HEK293T (cell line): ENCODE measurements at regions not wholly inside any gene's neighbourhood (a gene's known extent, or its start where the extent isn't known, plus 50 kb on each side); places are given as distances from the start of the nearest gene placed in this dataset.

ENCODE experiments used
- CTCF ChIA-PET: fragments of 350-600 bp; formaldehyde crosslinking; extraction: SDS; loops from one replicate; lab custom pipeline; 2021; ENCODE audit warnings: antibody characterized with exemption, inconsistent platforms; lab: Yijun Ruan, JAX
- POLR2A ChIA-PET: fragments of 350-600 bp; formaldehyde crosslinking; extraction: SDS; loops from one replicate; lab custom pipeline; 2020; ENCODE audit warnings: antibody characterized with exemption, inconsistent platforms; lab: Yijun Ruan, JAX
- DNase-seq: peaks from one replicate; pipeline ENCODE4 v3.0.0; 2012; ENCODE audit warnings: mixed read lengths; ENCODE audit errors: extremely low spot score
- ARNT ChIP-seq: fragments of 450-650 bp; IDR thresholded peaks from 2 replicates; pipeline ENCODE4 v1.6.1; 2017; ENCODE audit warnings: mild to moderate bottlenecking
- BHLHE40 ChIP-seq: fragments of 450-650 bp; IDR thresholded peaks from 2 replicates; pipeline ENCODE4 v1.6.1; 2016; ENCODE audit warnings: mild to moderate bottlenecking, moderate library complexity, borderline replicate concordance
- CTBP1 ChIP-seq: fragments of 450-650 bp; IDR thresholded peaks from 2 replicates; pipeline ENCODE4 v1.6.1; 2016; ENCODE audit warnings: borderline replicate concordance
- ELF4 ChIP-seq: fragments of 450-650 bp; IDR thresholded peaks from 2 replicates; pipeline ENCODE4 v1.6.1; 2017; ENCODE audit warnings: antibody characterized with exemption
- FOXA1 ChIP-seq: fragments of 450-650 bp; IDR thresholded peaks from 2 replicates; pipeline ENCODE4 v1.6.1; 2016; ENCODE audit warnings: mild to moderate bottlenecking
- FOXK2 ChIP-seq: fragments of 450-650 bp; IDR thresholded peaks from 2 replicates; pipeline ENCODE4 v1.6.1; 2016; ENCODE audit warnings: mild to moderate bottlenecking
- FOXM1 ChIP-seq: fragments of 450-650 bp; IDR thresholded peaks from 2 replicates; pipeline ENCODE4 v1.6.1; 2017; ENCODE audit warnings: mild to moderate bottlenecking, borderline replicate concordance
- HDGF ChIP-seq: fragments of 450-650 bp; IDR thresholded peaks from 2 replicates; pipeline ENCODE4 v1.6.1; 2017; ENCODE audit warnings: antibody characterized with exemption, borderline replicate concordance
- L3MBTL2 ChIP-seq: fragments of 450-650 bp; conservative IDR thresholded peaks from 2 replicates; pipeline ENCODE4 v1.6.1; 2016; ENCODE audit warnings: mild to moderate bottlenecking
- LEF1 ChIP-seq: fragments of 450-650 bp; IDR thresholded peaks from 2 replicates; pipeline ENCODE4 v1.6.1; 2017; ENCODE audit warnings: mild to moderate bottlenecking, borderline replicate concordance
- NFRKB ChIP-seq: fragments of 450-650 bp; IDR thresholded peaks from 2 replicates; pipeline ENCODE4 v1.6.1; 2016; ENCODE audit warnings: mild to moderate bottlenecking, moderate library complexity
- SP1 ChIP-seq: fragments of 450-650 bp; IDR thresholded peaks from 2 replicates; pipeline ENCODE4 v1.6.1; 2017
- SUZ12 ChIP-seq: fragments of 450-650 bp; IDR thresholded peaks from 2 replicates; pipeline ENCODE4 v1.6.1; 2016; ENCODE audit warnings: mild to moderate bottlenecking
- TARDBP ChIP-seq: fragments of 450-650 bp; IDR thresholded peaks from 2 replicates; pipeline ENCODE4 v1.6.1; 2016
- ZNF384 ChIP-seq: fragments of 450-650 bp; IDR thresholded peaks from 2 replicates; pipeline ENCODE4 v1.6.1; 2016
- TF ChIP-seq, protein P1 (sequence below): fragments of 450-650 bp; IDR thresholded peaks from 2 replicates; pipeline ENCODE4 v1.6.1; 2016

DNA sequence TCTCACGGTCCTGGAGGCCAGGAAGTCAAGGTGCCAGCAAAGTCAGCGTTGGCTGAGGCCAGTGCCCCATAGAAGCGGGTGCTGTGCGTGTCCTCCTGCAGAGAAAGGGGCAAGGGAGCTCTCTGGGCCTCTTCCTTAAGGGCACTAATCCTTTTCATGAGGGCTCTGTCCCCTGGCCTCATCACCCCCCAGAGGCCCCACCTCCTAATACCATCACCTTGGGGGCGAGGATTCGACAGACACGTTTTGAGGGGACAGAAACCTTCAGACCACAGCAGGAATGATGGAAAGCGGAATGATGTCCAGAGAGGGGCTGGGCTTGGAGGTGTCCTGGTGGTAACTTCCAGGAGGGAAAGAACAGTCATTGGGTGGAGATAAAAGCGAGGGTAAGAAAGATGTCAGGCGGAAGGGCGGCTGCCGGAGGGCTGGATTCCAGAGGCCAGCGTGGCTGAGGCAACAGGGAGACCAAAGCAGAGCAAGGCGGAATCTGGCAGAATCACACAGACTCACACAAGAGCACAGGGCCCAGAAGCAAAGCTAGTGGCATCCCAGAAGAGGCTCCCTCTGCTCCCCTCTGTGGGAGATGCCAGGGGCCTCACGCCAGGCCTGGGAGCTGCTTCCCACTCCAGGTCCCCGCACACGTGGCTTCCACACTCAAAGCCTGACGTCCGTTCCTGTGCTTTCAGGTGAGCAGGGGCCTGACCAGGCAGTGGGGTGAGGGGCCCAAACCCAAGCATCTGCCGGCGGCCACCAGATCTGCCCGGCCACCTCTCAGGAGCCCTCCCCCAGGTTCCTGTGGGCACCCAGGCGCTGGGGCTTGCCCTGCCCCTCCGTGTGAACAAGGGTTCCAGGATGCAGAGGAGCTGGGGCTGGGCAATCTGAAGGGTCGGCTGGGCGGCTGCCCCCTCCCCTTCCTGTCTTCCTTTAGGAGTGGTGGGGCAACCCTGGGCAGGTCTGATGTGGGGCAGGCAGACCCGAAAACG, 784.5 kb downstream of the BRD1 start:
- ChIA-PET CTCF (no interaction called here), POLR2A (no interaction called here)
- TF ChIP-seq FOXA1 (no peak), LEF1 (no peak), ELF4 (no peak), CTBP1 (no peak), NFRKB (no peak), SP1 (no peak), L3MBTL2 (no peak), HDGF (no peak), TARDBP (no peak)
- TF ChIP-seq, protein P1, sequence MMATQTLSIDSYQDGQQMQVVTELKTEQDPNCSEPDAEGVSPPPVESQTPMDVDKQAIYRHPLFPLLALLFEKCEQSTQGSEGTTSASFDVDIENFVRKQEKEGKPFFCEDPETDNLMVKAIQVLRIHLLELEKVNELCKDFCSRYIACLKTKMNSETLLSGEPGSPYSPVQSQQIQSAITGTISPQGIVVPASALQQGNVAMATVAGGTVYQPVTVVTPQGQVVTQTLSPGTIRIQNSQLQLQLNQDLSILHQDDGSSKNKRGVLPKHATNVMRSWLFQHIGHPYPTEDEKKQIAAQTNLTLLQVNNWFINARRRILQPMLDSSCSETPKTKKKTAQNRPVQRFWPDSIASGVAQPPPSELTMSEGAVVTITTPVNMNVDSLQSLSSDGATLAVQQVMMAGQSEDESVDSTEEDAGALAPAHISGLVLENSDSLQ: no peak
- no peak for DNase-seq

DNA sequence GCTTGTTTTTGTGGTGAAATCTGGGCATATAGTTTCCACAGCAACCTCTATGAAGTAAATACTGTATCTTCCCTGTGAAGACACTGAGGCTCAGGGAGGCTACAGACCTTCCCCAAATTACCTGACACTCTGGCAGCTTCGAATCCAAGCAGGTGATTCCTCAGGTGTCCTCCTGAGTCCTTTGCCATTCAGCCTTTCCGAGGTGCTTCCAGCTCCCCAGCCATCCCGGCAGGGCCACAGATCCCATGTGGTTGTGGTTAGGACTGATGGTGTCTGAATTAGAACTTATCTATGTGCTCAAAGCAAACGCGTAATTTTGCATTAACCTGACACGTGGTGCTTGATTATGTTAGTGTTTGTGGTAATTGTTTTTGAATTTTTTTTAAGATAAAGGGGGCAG, 785.6 kb downstream of the BRD1 start:
- ChIA-PET CTCF (no interaction called here), POLR2A (no interaction called here)
- TF ChIP-seq ARNT: no peak
- TF ChIP-seq CTBP1: no peak
- no peak for TF ChIP-seq FOXA1
- no peak for TF ChIP-seq L3MBTL2
- TF ChIP-seq SP1: no peak
- no peak for TF ChIP-seq NFRKB
- no peak for TF ChIP-seq FOXK2
- TF ChIP-seq, protein P1: no peak
- no peak for TF ChIP-seq ZNF384
- TF ChIP-seq LEF1: no peak
- no peak for TF ChIP-seq BHLHE40
- no peak for DNase-seq

DNA sequence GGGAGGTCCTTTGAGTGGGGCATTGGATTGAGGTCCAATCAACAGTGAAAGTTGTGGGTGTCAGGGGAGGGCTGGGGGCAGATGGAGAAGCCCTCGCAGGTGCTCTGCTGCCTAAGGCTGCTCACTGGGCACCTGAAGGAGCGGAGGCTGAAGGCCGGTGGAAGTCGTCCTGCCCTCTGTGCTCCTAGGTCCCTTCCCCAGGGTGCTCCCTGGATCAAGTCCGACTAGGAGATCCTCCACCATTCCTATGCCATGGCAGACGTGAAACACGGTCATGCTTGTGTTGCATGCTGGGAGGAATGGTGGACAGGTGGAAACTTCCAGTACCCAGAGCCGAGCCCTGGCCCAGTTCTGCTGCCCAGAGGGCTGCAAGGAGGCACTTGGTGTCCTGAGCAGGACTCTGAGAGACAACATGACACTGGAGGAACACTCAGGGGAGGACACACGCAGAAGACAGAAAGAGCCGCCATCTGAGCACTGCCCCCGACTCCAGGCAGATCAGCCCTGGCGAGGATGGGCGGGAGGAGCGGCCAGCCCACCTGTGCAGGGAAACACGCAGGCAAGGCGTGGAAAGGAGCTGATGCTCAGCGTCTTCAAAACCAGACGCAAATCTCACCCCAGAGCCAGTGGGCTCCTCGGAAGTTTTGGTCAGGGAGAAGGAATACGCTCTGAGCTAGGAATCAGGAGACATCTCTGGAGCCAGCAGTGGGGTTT, 786.8 kb downstream of the BRD1 start:
- TF ChIP-seq HDGF: no peak
- TF ChIP-seq FOXA1: no peak
- no peak for TF ChIP-seq FOXK2
- TF ChIP-seq TARDBP: no peak
- TF ChIP-seq L3MBTL2: no peak
- no peak for TF ChIP-seq FOXM1
- POLR2A ChIA-PET: no interaction called here
- no peak for DNase-seq
- CTCF ChIA-PET: no interaction called here

DNA sequence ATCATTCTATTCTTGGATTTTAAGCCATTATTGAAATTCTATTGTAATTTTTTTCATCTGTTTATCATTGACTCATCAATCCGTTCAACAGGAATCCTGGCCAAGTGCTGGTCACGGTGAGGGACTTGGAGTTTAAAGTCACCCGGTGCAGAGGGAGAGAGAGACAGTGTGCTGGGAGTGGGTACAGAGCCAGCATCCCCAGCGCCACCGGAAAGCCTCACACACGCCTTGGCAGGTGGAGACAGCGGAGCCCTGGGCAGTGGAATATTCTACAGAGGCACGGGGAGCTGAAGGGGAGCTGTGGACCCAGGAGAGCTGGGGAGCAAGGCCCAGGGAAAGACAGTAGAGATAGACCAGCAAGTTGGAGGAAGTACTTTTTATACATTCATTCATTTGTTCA, 787.6 kb downstream of the BRD1 start:
- POLR2A ChIA-PET: no interaction called here
- no peak for TF ChIP-seq SP1
- no peak for TF ChIP-seq FOXA1
- TF ChIP-seq FOXM1: no peak
- no peak for TF ChIP-seq CTBP1
- no peak for TF ChIP-seq L3MBTL2
- no peak for TF ChIP-seq ELF4
- no peak for TF ChIP-seq TARDBP
- TF ChIP-seq ARNT: no peak
- TF ChIP-seq, protein P1: no peak
- no peak for TF ChIP-seq BHLHE40
- DNase-seq: no peak
- CTCF ChIA-PET: no interaction called here

DNA sequence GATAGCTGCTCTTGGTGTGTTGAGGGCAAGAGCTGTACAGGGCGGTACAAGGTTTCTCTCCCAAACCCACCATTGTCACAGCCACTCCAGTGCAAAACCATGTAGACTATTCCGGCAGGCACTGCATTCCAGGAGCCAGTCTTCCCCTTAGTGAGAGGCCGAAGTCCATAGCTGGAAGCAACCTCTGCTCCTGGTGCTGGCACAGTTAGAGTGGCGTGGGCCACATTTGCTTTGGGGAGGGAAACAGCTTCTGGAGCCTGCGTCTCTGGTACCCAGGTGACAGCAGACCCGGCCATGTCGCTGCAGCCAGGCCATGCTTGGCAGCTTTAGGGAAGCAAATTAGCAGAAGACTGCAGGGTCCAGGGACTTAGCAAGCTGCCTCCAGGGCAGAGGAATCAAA, 788.0 kb downstream of the BRD1 start:
- TF ChIP-seq CTBP1: no peak
- no peak for TF ChIP-seq NFRKB
- TF ChIP-seq FOXA1: no peak
- TF ChIP-seq, protein P1: no peak
- no peak for TF ChIP-seq HDGF
- TF ChIP-seq FOXM1: no peak
- TF ChIP-seq LEF1: no peak
- no peak for TF ChIP-seq ARNT
- ChIA-PET POLR2A (no interaction called here), CTCF (no interaction called here)
- DNase-seq: no peak

DNA sequence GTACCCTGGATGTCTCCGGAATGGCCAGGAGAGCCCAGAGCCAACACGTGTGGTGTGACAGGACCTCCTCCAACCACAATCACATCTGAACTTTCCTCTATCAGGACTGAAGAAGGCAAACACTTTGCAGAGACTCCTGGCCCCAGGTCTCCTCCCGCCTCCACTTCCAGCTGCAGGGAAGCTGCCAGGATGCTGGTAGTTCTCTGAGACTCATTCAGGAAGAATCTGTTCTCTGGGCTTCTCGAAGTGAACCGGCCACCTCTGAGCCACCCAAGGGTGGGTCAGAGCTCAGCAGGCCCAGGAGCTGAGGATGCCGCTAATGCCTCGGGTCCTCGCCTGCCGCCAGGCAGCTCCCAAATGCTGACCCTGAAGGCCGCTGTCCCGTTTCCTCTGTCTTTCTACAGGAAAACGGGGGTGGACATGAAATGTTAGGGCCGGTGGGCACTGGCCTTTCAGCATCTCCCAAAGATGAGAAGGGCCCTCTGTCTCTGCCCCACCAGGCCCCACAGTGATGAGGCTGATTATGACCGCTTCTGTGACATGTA, 789.9 kb downstream of the BRD1 start:
- POLR2A ChIA-PET: no interaction called here
- no peak for TF ChIP-seq SUZ12
- CTCF ChIA-PET: no interaction called here
- no peak for DNase-seq
